ENCODE measurements at regions not wholly inside any gene's neighbourhood (a gene's known extent, or its start where the extent isn't known, plus 50 kb on each side); places are given as distances from the start of the nearest gene placed in this dataset.
A peak's percentile ranks its signal among the peaks of the same experiment; 100 is the strongest.

GRCh38 chr6:168960551-168961263 is 292.9 kb downstream of the THBS2 start:
- Histone ChIP-seq H3K36me3 (ENCODE audit: control insufficient read depth in 2 of 2, insufficient read depth in 2 of 2, low read length in 2 of 2) (no peaks in the 10 kb centered on the region), H3K4me1 (ENCODE audit: control insufficient read depth in 2 of 2, insufficient read depth in 2 of 2, low read length in 2 of 2) (no peaks in the 10 kb centered on the region), H3K9ac (ENCODE audit: low read depth in 1 of 2, low read length in 2 of 2) (no peak overlapping the region), H3K9me3 (ENCODE audit: control insufficient read depth in 2 of 2, low read length in 2 of 2) (no peaks in the 10 kb centered on the region), H3K4me3 (ENCODE audit: low read length in 2 of 2) (no peak overlapping the region), H3K27me3 (ENCODE audit: control insufficient read depth in 2 of 2, insufficient read depth in 2 of 2, low read length in 2 of 2) (no peaks in the 10 kb centered on the region), H3K27ac (ENCODE audit: low read depth in 2 of 2, low read length in 2 of 2) (no peak overlapping the region)

GRCh38 chr6:168959696-168960095 is 293.9 kb downstream of the THBS2 start:
- H3K9me3 ChIP-seq (ENCODE audit: control insufficient read depth in 2 of 2, low read length in 2 of 2) = no peaks in the 10 kb centered on the region
- no peak overlapping the region for H3K9ac ChIP-seq (ENCODE audit: low read depth in 1 of 2, low read length in 2 of 2)
- H3K27ac ChIP-seq (ENCODE audit: low read depth in 2 of 2, low read length in 2 of 2) = no peak overlapping the region
- H3K36me3 ChIP-seq (ENCODE audit: control insufficient read depth in 2 of 2, insufficient read depth in 2 of 2, low read length in 2 of 2) = no peaks in the 10 kb centered on the region
- no peaks in the 10 kb centered on the region for H3K4me1 ChIP-seq (ENCODE audit: control insufficient read depth in 2 of 2, insufficient read depth in 2 of 2, low read length in 2 of 2)
- no peak overlapping the region for H3K4me3 ChIP-seq (ENCODE audit: low read length in 2 of 2)
- no peaks in the 10 kb centered on the region for H3K27me3 ChIP-seq (ENCODE audit: control insufficient read depth in 2 of 2, insufficient read depth in 2 of 2, low read length in 2 of 2)

- Histone ChIP-seq H3K9me3 (ENCODE audit: control insufficient read depth in 2 of 2, low read length in 2 of 2) (no peaks in the 10 kb centered on the region), H3K36me3 (ENCODE audit: control insufficient read depth in 2 of 2, insufficient read depth in 2 of 2, low read length in 2 of 2) (no peaks in the 10 kb centered on the region), H3K4me1 (ENCODE audit: control insufficient read depth in 2 of 2, insufficient read depth in 2 of 2, low read length in 2 of 2) (no peaks in the 10 kb centered on the region), H3K4me3 (ENCODE audit: low read length in 2 of 2) (no peak overlapping the region), H3K27me3 (ENCODE audit: control insufficient read depth in 2 of 2, insufficient read depth in 2 of 2, low read length in 2 of 2) (no peaks in the 10 kb centered on the region), H3K9ac (ENCODE audit: low read depth in 1 of 2, low read length in 2 of 2) (peak overlapping the region in 1 of 2 donors; percentile 1), H3K27ac (ENCODE audit: low read depth in 2 of 2, low read length in 2 of 2) (no peak overlapping the region)
Measured at GRCh38 chr6:168956884-168957730, 296.5 kb downstream of the THBS2 start.

GRCh38 chr6:168956141-168956838 is 297.4 kb downstream of the THBS2 start:
- Histone ChIP-seq H3K27me3 (ENCODE audit: control insufficient read depth in 2 of 2, insufficient read depth in 2 of 2, low read length in 2 of 2) (no peaks in the 10 kb centered on the region), H3K4me1 (ENCODE audit: control insufficient read depth in 2 of 2, insufficient read depth in 2 of 2, low read length in 2 of 2) (no peaks in the 10 kb centered on the region), H3K9me3 (ENCODE audit: control insufficient read depth in 2 of 2, low read length in 2 of 2) (no peaks in the 10 kb centered on the region), H3K4me3 (ENCODE audit: low read length in 2 of 2) (no peak overlapping the region), H3K36me3 (ENCODE audit: control insufficient read depth in 2 of 2, insufficient read depth in 2 of 2, low read length in 2 of 2) (no peaks in the 10 kb centered on the region), H3K27ac (ENCODE audit: low read depth in 2 of 2, low read length in 2 of 2) (no peak overlapping the region), H3K9ac (ENCODE audit: low read depth in 1 of 2, low read length in 2 of 2) (no peak overlapping the region)

- Histone ChIP-seq H3K4me3 (ENCODE audit: low read length in 2 of 2) (no peak overlapping the region), H3K27ac (ENCODE audit: low read depth in 2 of 2, low read length in 2 of 2) (no peak overlapping the region), H3K36me3 (ENCODE audit: control insufficient read depth in 2 of 2, insufficient read depth in 2 of 2, low read length in 2 of 2) (no peaks in the 10 kb centered on the region), H3K4me1 (ENCODE audit: control insufficient read depth in 2 of 2, insufficient read depth in 2 of 2, low read length in 2 of 2) (no peaks in the 10 kb centered on the region), H3K9ac (ENCODE audit: low read depth in 1 of 2, low read length in 2 of 2) (no peak overlapping the region), H3K27me3 (ENCODE audit: control insufficient read depth in 2 of 2, insufficient read depth in 2 of 2, low read length in 2 of 2) (no peaks in the 10 kb centered on the region), H3K9me3 (ENCODE audit: control insufficient read depth in 2 of 2, low read length in 2 of 2) (no peaks in the 10 kb centered on the region)
Measured at GRCh38 chr6:168953461-168953860, 300.2 kb downstream of the THBS2 start.

- Histone ChIP-seq H3K9me3 (ENCODE audit: control insufficient read depth in 2 of 2, low read length in 2 of 2) (no peaks in the 10 kb centered on the region), H3K27ac (ENCODE audit: low read depth in 2 of 2, low read length in 2 of 2) (peak overlapping the region; percentile 11 to 50), H3K4me3 (ENCODE audit: low read length in 2 of 2) (no peak overlapping the region), H3K27me3 (ENCODE audit: control insufficient read depth in 2 of 2, insufficient read depth in 2 of 2, low read length in 2 of 2) (no peaks in the 10 kb centered on the region), H3K36me3 (ENCODE audit: control insufficient read depth in 2 of 2, insufficient read depth in 2 of 2, low read length in 2 of 2) (no peaks in the 10 kb centered on the region), H3K9ac (ENCODE audit: low read depth in 1 of 2, low read length in 2 of 2) (no peak overlapping the region), H3K4me1 (ENCODE audit: control insufficient read depth in 2 of 2, insufficient read depth in 2 of 2, low read length in 2 of 2) (no peaks in the 10 kb centered on the region)
Measured at GRCh38 chr6:168951217-168951616, 302.4 kb downstream of the THBS2 start.

GRCh38 chr6:168950858-168951214 is 302.8 kb downstream of the THBS2 start:
- Histone ChIP-seq H3K9ac (ENCODE audit: low read depth in 1 of 2, low read length in 2 of 2) (no peak overlapping the region), H3K4me1 (ENCODE audit: control insufficient read depth in 2 of 2, insufficient read depth in 2 of 2, low read length in 2 of 2) (no peaks in the 10 kb centered on the region), H3K27ac (ENCODE audit: low read depth in 2 of 2, low read length in 2 of 2) (peak overlapping the region; percentile 11 to 50), H3K27me3 (ENCODE audit: control insufficient read depth in 2 of 2, insufficient read depth in 2 of 2, low read length in 2 of 2) (no peaks in the 10 kb centered on the region), H3K36me3 (ENCODE audit: control insufficient read depth in 2 of 2, insufficient read depth in 2 of 2, low read length in 2 of 2) (no peaks in the 10 kb centered on the region), H3K9me3 (ENCODE audit: control insufficient read depth in 2 of 2, low read length in 2 of 2) (no peaks in the 10 kb centered on the region), H3K4me3 (ENCODE audit: low read length in 2 of 2) (no peak overlapping the region)

GRCh38 chr6:168949981-168950857 is 303.4 kb downstream of the THBS2 start:
- H3K4me3 ChIP-seq (ENCODE audit: low read length in 2 of 2) = no peak overlapping the region
- no peak overlapping the region for H3K9ac ChIP-seq (ENCODE audit: low read depth in 1 of 2, low read length in 2 of 2)
- no peaks in the 10 kb centered on the region for H3K4me1 ChIP-seq (ENCODE audit: control insufficient read depth in 2 of 2, insufficient read depth in 2 of 2, low read length in 2 of 2)
- no peaks in the 10 kb centered on the region for H3K9me3 ChIP-seq (ENCODE audit: control insufficient read depth in 2 of 2, low read length in 2 of 2)
- H3K27ac ChIP-seq (ENCODE audit: low read depth in 2 of 2, low read length in 2 of 2) = peak overlapping the region in 1 of 2 donors; percentile 50
- H3K27me3 ChIP-seq (ENCODE audit: control insufficient read depth in 2 of 2, insufficient read depth in 2 of 2, low read length in 2 of 2) = no peaks in the 10 kb centered on the region
- no peaks in the 10 kb centered on the region for H3K36me3 ChIP-seq (ENCODE audit: control insufficient read depth in 2 of 2, insufficient read depth in 2 of 2, low read length in 2 of 2)

GRCh38 chr6:168948990-168949531 is 304.6 kb downstream of the THBS2 start:
- no peaks in the 10 kb centered on the region for H3K27me3 ChIP-seq (ENCODE audit: control insufficient read depth in 2 of 2, insufficient read depth in 2 of 2, low read length in 2 of 2)
- H3K4me1 ChIP-seq (ENCODE audit: control insufficient read depth in 2 of 2, insufficient read depth in 2 of 2, low read length in 2 of 2) = no peaks in the 10 kb centered on the region
- no peaks in the 10 kb centered on the region for H3K9me3 ChIP-seq (ENCODE audit: control insufficient read depth in 2 of 2, low read length in 2 of 2)
- H3K27ac ChIP-seq (ENCODE audit: low read depth in 2 of 2, low read length in 2 of 2) = no peak overlapping the region
- H3K4me3 ChIP-seq (ENCODE audit: low read length in 2 of 2) = no peak overlapping the region
- no peak overlapping the region for H3K9ac ChIP-seq (ENCODE audit: low read depth in 1 of 2, low read length in 2 of 2)
- H3K36me3 ChIP-seq (ENCODE audit: control insufficient read depth in 2 of 2, insufficient read depth in 2 of 2, low read length in 2 of 2) = no peaks in the 10 kb centered on the region
